GM12878 (cell line): ENCODE measurements at regions not wholly inside any gene's neighbourhood (a gene's known extent, or its start where the extent isn't known, plus 50 kb on each side); places are given as distances from the start of the nearest gene placed in this dataset.

Experiments used
- ATAC-seq: fragments of 200-7000 bp; cut with Tn5 transposase; 3 replicates; pipeline ENCODE4 v1.9.1; 2020; ENCODE audit warnings: mild to moderate bottlenecking, moderate library complexity
- BruUV-seq: library from RNA; stranded (reverse); fragments of 400-500 nt; replicated peaks from 2 replicates; lab custom pipeline; 2021; lab: Mats Ljungman, UMichigan
- CTCF ChIA-PET: fragments of 300-600 bp; sonication (Branson Sonifier 250); formaldehyde crosslinking; extraction: SDS; loops from one replicate; lab custom pipeline; 2021; ENCODE audit warnings: inconsistent platforms; lab: Yijun Ruan, JAX
- POLR2A ChIA-PET: fragments of 350-600 bp; formaldehyde crosslinking; extraction: SDS; loops from one replicate; lab custom pipeline; 2021; ENCODE audit warnings: inconsistent platforms; lab: Charles Lee
- RAD21 ChIA-PET: fragments of 300-600 bp; sonication (Branson Sonifier 250); formaldehyde crosslinking; loops from one replicate; lab custom pipeline; 2023; ENCODE audit warnings: antibody characterized with exemption; ENCODE audit not compliant: unreplicated experiment; lab: Charles Lee
- SMC1A ChIA-PET: fragments of 300-600 bp; sonication (Branson Sonifier 250); formaldehyde crosslinking; loops from one replicate; lab custom pipeline; 2023; ENCODE audit not compliant: unreplicated experiment, uncharacterized antibody; lab: Charles Lee
- DNase-seq: peaks from one replicate; pipeline ENCODE4 v3.0.0-alpha.2; 2011; ENCODE audit warnings: low read depth, low spot score
- FAIRE-seq: peaks from 3 replicates; lab custom pipeline; 2011; peaks lifted over from hg19 to GRCh38; lab: Jason Lieb, UNC
- H2AFZ ChIP-seq: 2 replicates; pipeline ENCODE4 v1.6.0; 2011; ENCODE audit warnings: low read depth, low read length, control low read depth; ENCODE audit not compliant: control insufficient read depth
- H3K27ac ChIP-seq: 2 replicates; pipeline ENCODE4 v1.5.1; 2011; ENCODE audit warnings: control low read depth; ENCODE audit not compliant: control insufficient read depth, insufficient read depth
- H3K27me3 ChIP-seq, 2 experiments: replicated peaks in 1 of 2; 2 replicates each; pipeline versions ENCODE4 v1.6.0 to v1.6.1; 2011; ENCODE audit warnings: low read length in 1 of 2; ENCODE audit not compliant: control insufficient read depth in 2 of 2, insufficient read depth in 2 of 2
- H3K36me3 ChIP-seq, 2 experiments: 2 replicates each; pipeline ENCODE4 v1.5.1; 2011; ENCODE audit warnings: low read length in 1 of 2; ENCODE audit not compliant: control insufficient read depth in 2 of 2, insufficient read depth in 2 of 2
- H3K4me1 ChIP-seq: 2 replicates; pipeline ENCODE4 v1.6.1; 2011; ENCODE audit warnings: mild to moderate bottlenecking, low read length, moderate library complexity, mixed read lengths; ENCODE audit not compliant: control insufficient read depth, insufficient read depth
- H3K4me2 ChIP-seq: 2 replicates; pipeline ENCODE4 v1.6.0; 2011; ENCODE audit warnings: control low read depth; ENCODE audit not compliant: control insufficient read depth, insufficient read depth
- H3K4me3 ChIP-seq: fragments of 200-600 bp; sonication (generic); 2 replicates; pipeline ENCODE4 v1.5.1; 2016
- H3K79me2 ChIP-seq: 2 replicates; pipeline ENCODE4 v1.6.0; 2011; ENCODE audit warnings: low read length; ENCODE audit not compliant: control insufficient read depth, insufficient read depth
- H3K9ac ChIP-seq: 2 replicates; pipeline ENCODE4 v1.8.0; 2011; ENCODE audit warnings: low read length, control low read depth, mixed read lengths; ENCODE audit not compliant: control insufficient read depth, insufficient read depth
- H3K9me3 ChIP-seq: replicated peaks from 3 replicates; pipeline ENCODE4 v1.5.1; 2011; ENCODE audit warnings: mild to moderate bottlenecking, low read length; ENCODE audit not compliant: control insufficient read depth, insufficient read depth
- H4K20me1 ChIP-seq: 2 replicates; pipeline ENCODE4 v1.6.0; 2011; ENCODE audit not compliant: control insufficient read depth, insufficient read depth
- CBX3 ChIP-seq: fragments of 200-600 bp; sonication (generic); IDR thresholded peaks from 2 replicates; pipeline ENCODE4 v1.6.1; 2016; ENCODE audit warnings: low read depth, borderline replicate concordance
- EED ChIP-seq: sonication (generic); IDR thresholded peaks from 2 replicates; pipeline ENCODE4 v1.6.1; 2016; ENCODE audit warnings: antibody characterized with exemption, low read depth
- IKZF2 ChIP-seq, 2 experiments: fragments of 450-650 bp; IDR thresholded peaks; 2 replicates each; pipeline ENCODE4 v1.6.1; 2017; ENCODE audit warnings: mild to moderate bottlenecking in 2 of 2, moderate library complexity in 2 of 2
- NFYA ChIP-seq: IDR thresholded peaks from 2 replicates; pipeline ENCODE4 v1.6.1; 2011; ENCODE audit warnings: low read depth, mild to moderate bottlenecking, low read length, improper control_type of control experiment, borderline replicate concordance
- RB1 ChIP-seq: fragments of 450-650 bp; formaldehyde crosslinking; IDR thresholded peaks from 2 replicates; pipeline ENCODE4 v1.6.1; 2017; ENCODE audit warnings: mild to moderate bottlenecking, borderline replicate concordance
- RELA ChIP-seq: fragments of 450-650 bp; IDR thresholded peaks from 2 replicates; pipeline ENCODE4 v1.8.0; 2014; ENCODE audit warnings: borderline replicate concordance; ENCODE audit not compliant: partially characterized antibody
- RFX5 ChIP-seq: IDR thresholded peaks from 2 replicates; pipeline ENCODE4 v1.6.1; 2011; ENCODE audit warnings: low read depth, low read length, improper control_type of control experiment
- SIN3A ChIP-seq: IDR thresholded peaks from 2 replicates; pipeline ENCODE4 v1.6.1; 2012; ENCODE audit warnings: low read depth, low read length, improper control_type of control experiment
- SKIL ChIP-seq: fragments of 450-650 bp; IDR thresholded peaks from 2 replicates; pipeline ENCODE4 v1.6.1; 2017; ENCODE audit warnings: mild to moderate bottlenecking, low read depth, inconsistent platforms; ENCODE audit not compliant: poor library complexity, severe bottlenecking
- SREBF1 ChIP-seq: IDR thresholded peaks from 2 replicates; pipeline ENCODE4 v1.6.1; 2012; ENCODE audit warnings: mild to moderate bottlenecking, low read length
- SUPT20H ChIP-seq: IDR thresholded peaks from 2 replicates; pipeline ENCODE4 v1.6.1; 2011; ENCODE audit warnings: low read depth, mild to moderate bottlenecking, low read length, moderate library complexity, borderline replicate concordance; ENCODE audit not compliant: control insufficient read depth
- TBL1XR1 ChIP-seq: IDR thresholded peaks from 2 replicates; pipeline ENCODE4 v1.6.1; 2012; ENCODE audit warnings: low read depth, low read length, improper control_type of control experiment
- USF2 ChIP-seq: IDR thresholded peaks from 2 replicates; pipeline ENCODE4 v1.6.1; 2011; ENCODE audit warnings: low read depth, low read length, improper control_type of control experiment, borderline replicate concordance
- WRNIP1 ChIP-seq: IDR thresholded peaks from 2 replicates; pipeline ENCODE4 v1.6.1; 2011; ENCODE audit warnings: low read depth, low read length, improper control_type of control experiment, borderline replicate concordance
- ZBTB33 ChIP-seq: fragments of 450-650 bp; IDR thresholded peaks from 2 replicates; pipeline ENCODE4 v1.6.1; 2017; ENCODE audit warnings: mild to moderate bottlenecking
- ZNF274 ChIP-seq: IDR thresholded peaks from one replicate; pipeline ENCODE4 v1.8.0; 2011; ENCODE audit not compliant: insufficient read length, insufficient read depth
- WGBS: methylation state at CpG from one replicate; pipeline ENCODE4 v1.1.6; 2016; ENCODE audit warnings: low lambda C conversion rate; ENCODE audit not compliant: insufficient replicate concordance, insufficient coverage; ENCODE audit errors: missing lambda C conversion rate; 5-methylcytosine and 5-hydroxymethylcytosine counted together
- in situ Hi-C: fragments of 300-500 bp; cut with MboI; formaldehyde crosslinking; loops from 9 replicates; pipeline ENCODE4 v1.14.3; 2018; ENCODE audit warnings: mixed read lengths
- intact Hi-C: fragments of 100-400 bp; cut with micrococcal nuclease; formaldehyde crosslinking; loops from one replicate; pipeline ENCODE4 v1.14.2; 2022; ENCODE audit not compliant: unreplicated experiment

- DNase-seq (no peak), ATAC-seq (no peak), FAIRE-seq (no peak)
- Histone ChIP-seq H3K4me1 (no peaks in the 10 kb centered on the region), H3K27ac (no peak overlapping the region), H3K36me3 (no peaks in the 10 kb centered on the region), H2AFZ (no peak overlapping the region), H3K9me3 (no peaks in the 10 kb centered on the region), H3K9ac (no peak overlapping the region), H3K79me2 (no peaks in the 10 kb centered on the region), H4K20me1 (no peaks in the 10 kb centered on the region), H3K4me3 (no peak overlapping the region), H3K4me2 (no peak overlapping the region), H3K27me3 (no peaks in the 10 kb centered on the region)
- 42% methylated on average over 1 of the region's 1 CpG for WGBS
- TF ChIP-seq SIN3A (no peak), ZNF274 (no peak), USF2 (no peak), ZBTB33 (no peak), CBX3 (no peak), WRNIP1 (no peak), TBL1XR1 (no peak), SREBF1 (no peak), SKIL (no peak), RB1 (no peak), SUPT20H (no peak), RFX5 (no peak), EED (no peak), IKZF2 (IDR thresholded peaks at IDR 0.05) (no peak), RELA (no peak), NFYA (no peak)
- ChIA-PET SMC1A (no interaction called here), POLR2A (interaction anchor here (0.5 kb wide), 1 partner anchor 62 kb away, joined by 3 read pairs; no protein-coding TSS in a partner anchor), CTCF (no interaction called here), RAD21 (no interaction called here)
- in situ Hi-C loops (no loop called here), intact Hi-C loops (no loop called here)
- no TSS peak for BruUV-seq
These were observed 145.3 kb downstream of the FAM43A start for GRCh38 chr3:194830978-194831377.
